HCT116 (cell line): ENCODE measurements at regions not wholly inside any gene's neighbourhood (a gene's known extent, or its start where the extent isn't known, plus 50 kb on each side); places are given as distances from the start of the nearest gene placed in this dataset.

Source experiments
- ATAC-seq: fragments of 200-7000 bp; cut with Tn5 transposase; 2 replicates; pipeline ENCODE4 v1.9.1; 2020; ENCODE audit warnings: mild to moderate bottlenecking, moderate library complexity
- BruUV-seq: library from RNA; stranded (reverse); fragments of 400-500 nt; replicated peaks from 2 replicates; lab custom pipeline; 2021; lab: Mats Ljungman, UMichigan
- CTCF ChIA-PET: fragments of 300-600 bp; sonication (Branson Sonifier 250); formaldehyde crosslinking; loops from one replicate; lab custom pipeline; 2021; ENCODE audit warnings: antibody characterized with exemption; lab: Charles Lee
- POLR2A ChIA-PET: fragments of 300-600, 350-600 bp; sonication (Branson Sonifier 250); formaldehyde crosslinking; loops from one replicate; lab custom pipeline; 2021; ENCODE audit warnings: antibody characterized with exemption; lab: Charles Lee
- RAD21 ChIA-PET, 2 experiments: fragments of 300-600 bp; sonication (Branson Sonifier 250); formaldehyde crosslinking; loops; one replicate each; lab custom pipeline; 2023; ENCODE audit warnings: low total read pairs in 2 of 2; ENCODE audit not compliant: uncharacterized antibody in 2 of 2, unreplicated experiment in 2 of 2, low non-redundant PET in 1 of 2; lab: Charles Lee
- DNase-seq: peaks from one replicate; pipeline ENCODE4 v3.0.0-alpha.2; 2010; ENCODE audit warnings: low read depth, low spot score
- H2AFZ ChIP-seq: fragments of 200-600 bp; shearing (Covaris generic), sonication (generic); 2 replicates; pipeline ENCODE4 v1.6.1; 2017; ENCODE audit warnings: low read depth, mixed run types, mixed read lengths, antibody characterized with exemption, low read length; ENCODE audit not compliant: poor library complexity, severe bottlenecking
- H3K27ac ChIP-seq: 2 replicates; pipeline ENCODE4 v1.5.1; 2012; ENCODE audit warnings: low read depth, low read length
- H3K27me3 ChIP-seq: fragments of 200-600 bp; sonication (generic); 2 replicates; pipeline ENCODE4 v1.6.1; 2016; ENCODE audit warnings: mixed run types, low read length, mixed read lengths; ENCODE audit not compliant: insufficient read depth
- H3K36me3 ChIP-seq, 2 experiments: fragments of 200-500 bp in 1 of 2; fragments of 200-600 bp in 1 of 2; sonication (Bioruptor generic) in 1 of 2; sonication (generic) in 1 of 2; 2 replicates each; pipeline versions ENCODE4 v1.5.1 to v1.6.1; 2014 to 2016; ENCODE audit warnings: low read length in 2 of 2, inconsistent platforms in 1 of 2, mixed read lengths in 1 of 2, mixed run types in 1 of 2; ENCODE audit not compliant: insufficient read depth in 2 of 2, control insufficient read depth in 1 of 2
- H3K4me1 ChIP-seq, 2 experiments: fragments of 200-600 bp in 1 of 2; sonication (generic) in 1 of 2; 2 replicates each; pipeline versions ENCODE4 v1.5.1 to v1.6.1; 2012 to 2017; ENCODE audit warnings: low read length in 2 of 2, inconsistent platforms in 1 of 2, mild to moderate bottlenecking in 1 of 2, mixed read lengths in 1 of 2, mixed run types in 1 of 2, moderate library complexity in 1 of 2; ENCODE audit not compliant: insufficient read depth in 2 of 2, control insufficient read depth in 1 of 2
- H3K4me2 ChIP-seq: fragments of 200-600 bp; sonication (generic); 2 replicates; pipeline ENCODE4 v1.6.1; 2017; ENCODE audit warnings: mixed run types, low read length, mixed read lengths
- H3K4me3 ChIP-seq, 2 experiments: fragments of 200-600 bp in 1 of 2; sonication (generic) in 1 of 2; replicated peaks in 1 of 2; 2 replicates each; pipeline ENCODE4 v1.5.1; 2011 to 2016; ENCODE audit warnings: low read length in 2 of 2, control low read depth in 1 of 2, low read depth in 1 of 2, mild to moderate bottlenecking in 1 of 2, mixed read lengths in 1 of 2, mixed run types in 1 of 2
- H3K79me2 ChIP-seq: fragments of 200-600 bp; sonication (generic); 2 replicates; pipeline ENCODE4 v1.6.1; 2017; ENCODE audit warnings: mild to moderate bottlenecking, mixed run types, low read length, moderate library complexity, mixed read lengths; ENCODE audit not compliant: insufficient read depth
- H3K9ac ChIP-seq: fragments of 200-600 bp; sonication (generic); 2 replicates; pipeline ENCODE4 v1.6.1; 2016; ENCODE audit warnings: low read length, mixed read lengths
- H3K9me2 ChIP-seq: fragments of 200-600 bp; sonication (generic), shearing (Covaris generic); 2 replicates; pipeline ENCODE4 v1.6.1; 2017; ENCODE audit warnings: mixed run types, mild to moderate bottlenecking, moderate library complexity; ENCODE audit not compliant: insufficient read depth
- H3K9me3 ChIP-seq, 2 experiments: fragments of 200-500 bp in 1 of 2; fragments of 200-600 bp in 1 of 2; sonication (Bioruptor generic) in 1 of 2; sonication (generic) in 1 of 2; 2 replicates each; pipeline ENCODE4 v1.6.1; 2014 to 2017; ENCODE audit warnings: low read length in 2 of 2, mixed read lengths in 2 of 2, inconsistent platforms in 1 of 2, low read depth in 1 of 2, mild to moderate bottlenecking in 1 of 2, mixed run types in 1 of 2, moderate library complexity in 1 of 2; ENCODE audit not compliant: control insufficient read depth in 1 of 2, insufficient read depth in 1 of 2
- H4K20me1 ChIP-seq: fragments of 200-600 bp; sonication (generic), shearing (Covaris generic); 2 replicates; pipeline ENCODE4 v1.6.1; 2017; ENCODE audit warnings: mixed run types, mild to moderate bottlenecking, moderate library complexity; ENCODE audit not compliant: insufficient read depth
- ATF3 ChIP-seq: IDR thresholded peaks from 2 replicates; pipeline ENCODE4 v1.6.1; 2012
- CEBPB ChIP-seq: IDR thresholded peaks from 2 replicates; pipeline ENCODE4 v1.6.1; 2012; ENCODE audit warnings: low read depth
- EZH2 ChIP-seq: fragments of 200-600 bp; sonication (generic); IDR thresholded peaks from 2 replicates; pipeline ENCODE4 v1.6.1; 2017; ENCODE audit warnings: antibody characterized with exemption, mixed run types
- JUND ChIP-seq: IDR thresholded peaks from 2 replicates; pipeline ENCODE4 v1.6.1; 2012
- POLR2AphosphoS5 ChIP-seq: IDR thresholded peaks from 2 replicates; pipeline ENCODE4 v1.6.1; 2011; ENCODE audit warnings: mild to moderate bottlenecking, low read depth, low read length, moderate library complexity
- RAD21 ChIP-seq: IDR thresholded peaks from 2 replicates; pipeline ENCODE4 v1.6.1; 2012; ENCODE audit warnings: low read depth, mild to moderate bottlenecking
- SIN3A ChIP-seq: IDR thresholded peaks from 2 replicates; pipeline ENCODE4 v1.6.1; 2012; ENCODE audit warnings: low read depth
- TCF7L2 ChIP-seq: IDR thresholded peaks from 2 replicates; pipeline ENCODE4 v1.7.0; 2011; ENCODE audit warnings: borderline replicate concordance, inconsistent platforms; ENCODE audit not compliant: insufficient read depth, insufficient read length; ENCODE audit errors: extremely low read depth
- ZBTB33 ChIP-seq: IDR thresholded peaks from 2 replicates; pipeline ENCODE4 v1.6.1; 2011; ENCODE audit warnings: mild to moderate bottlenecking, low read length, moderate library complexity; ENCODE audit not compliant: insufficient replicate concordance; ENCODE audit errors: extremely low read depth
- ZNF274 ChIP-seq: fragments of 200-500 bp; sonication (Bioruptor generic); IDR thresholded peaks from 2 replicates; pipeline ENCODE4 v1.6.1; 2014; ENCODE audit warnings: mild to moderate bottlenecking, low read depth, low read length, inconsistent platforms
- intact Hi-C: fragments of 100-400 bp; cut with micrococcal nuclease; formaldehyde crosslinking; loops from 2 replicates; pipeline ENCODE4 v1.10.0; 2022

DNA sequence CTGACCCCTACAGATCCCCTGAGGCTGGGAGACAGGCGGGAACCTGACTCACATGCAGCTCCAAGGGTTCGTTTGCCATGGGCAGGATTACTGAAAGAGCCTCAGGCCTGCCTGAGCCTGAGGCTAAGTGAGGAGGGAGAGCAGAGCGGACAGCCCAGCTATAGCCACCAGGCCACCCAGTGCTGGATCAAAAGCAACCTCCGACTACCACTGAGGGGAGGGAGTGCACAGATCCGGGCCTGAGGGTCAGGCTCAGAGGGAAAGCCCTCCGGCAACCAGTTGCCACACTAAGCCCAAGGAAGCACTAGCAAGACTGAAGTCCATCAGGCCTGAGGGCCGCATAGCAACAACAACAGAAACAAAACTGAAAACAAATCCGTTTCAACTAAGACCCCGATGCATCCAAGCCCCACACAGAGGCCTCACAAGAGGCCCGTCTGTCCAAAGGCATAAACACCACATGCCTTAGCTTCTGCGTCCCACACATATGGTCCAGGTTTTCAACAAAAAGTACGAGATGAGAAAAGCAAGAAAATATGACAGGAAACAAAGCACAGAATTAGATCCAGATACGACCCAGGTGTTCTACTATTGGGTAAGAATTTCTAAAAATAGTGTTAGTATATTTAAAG lies 92.5 kb upstream of the VIPR2 start:
- H3K27me3 ChIP-seq, result no peaks in the 10 kb centered on the region; the same call in 1 of the 2 replicates
- no peak overlapping the region for H3K4me3 ChIP-seq
- H3K9me2 ChIP-seq, result 0 out of 2 replicates have a peak, but pooled peaks cover 4% of the 10 kb centered on the region
- H3K4me1 ChIP-seq, result no peaks in the 10 kb centered on the region
- H3K9ac ChIP-seq, result no peak overlapping the region
- no peaks in the 10 kb centered on the region for H3K36me3 ChIP-seq
- H2AFZ ChIP-seq, result no peak overlapping the region
- DNase-seq, result no peak
- RAD21 ChIA-PET, result no interaction called here
- H3K79me2 ChIP-seq, result no peaks in the 10 kb centered on the region
- H3K4me2 ChIP-seq, result no peak overlapping the region
- intact Hi-C loops, result no loop called here
- POLR2A ChIA-PET, result no interaction called here
- no TSS peak for BruUV-seq
- TF ChIP-seq ZNF274, result no peak
- no peak for TF ChIP-seq POLR2AphosphoS5
- no peak for TF ChIP-seq EZH2
- no peak for TF ChIP-seq ATF3
- TF ChIP-seq SIN3A, result no peak
- no peak for TF ChIP-seq ZBTB33
- no peak for TF ChIP-seq RAD21
- TF ChIP-seq CEBPB, result no peak
- TF ChIP-seq TCF7L2, result no peak
- no peak for TF ChIP-seq JUND
- no peak for ATAC-seq
- H3K9me3 ChIP-seq, result no peaks in the 10 kb centered on the region
- no peak overlapping the region for H3K27ac ChIP-seq
- CTCF ChIA-PET, result no interaction called here
- H4K20me1 ChIP-seq, result no peaks in the 10 kb centered on the region
